ENCODE measurements at regions not wholly inside any gene's neighbourhood (a gene's known extent, or its start where the extent isn't known, plus 50 kb on each side); places are given as distances from the start of the nearest gene placed in this dataset.

GRCh38 chrX:127305013-127305412 lies 485.5 kb downstream of the PRR32 start:
- no peak for TF ChIP-seq CTCF (IDR thresholded peaks at IDR 0.05)
- no peak for TF ChIP-seq ZFX (IDR thresholded peaks at IDR 0.05; ENCODE audit: borderline replicate concordance)

Data from 22Rv1 (cell line).